ENCODE measurements at regions not wholly inside any gene's neighbourhood (a gene's known extent, or its start where the extent isn't known, plus 50 kb on each side); places are given as distances from the start of the nearest gene placed in this dataset.

- Histone ChIP-seq H3K4me3 (replicated peaks in 1 of 3; ENCODE audit: insufficient read depth in 1 of 3, low read depth in 1 of 3, low read length in 3 of 3) (no peak overlapping the region), H4K20me1 (replicated peaks; ENCODE audit: control insufficient read depth, extremely low read depth, insufficient read depth, low read length) (no peaks in the 10 kb centered on the region), H3K27ac (ENCODE audit: insufficient read depth, low read depth, low read length) (no peak overlapping the region), H3K36me3 (ENCODE audit: control insufficient read depth in 2 of 2, extremely low read depth in 1 of 2, insufficient read depth in 2 of 2, low read length in 2 of 2) (no peaks in the 10 kb centered on the region), H3K4me2 (ENCODE audit: insufficient read depth, low read length) (no peak overlapping the region), H3K9me1 (replicated peaks; ENCODE audit: control insufficient read depth, extremely low read depth, insufficient read depth, low read length) (no peaks in the 10 kb centered on the region), H3K9me3 (replicated peaks; ENCODE audit: control insufficient read depth, insufficient read depth, low read length) (no peaks in the 10 kb centered on the region), H3K4me1 (ENCODE audit: control insufficient read depth, extremely low read depth, insufficient read depth, low read length) (no peaks in the 10 kb centered on the region), H3K79me2 (ENCODE audit: control insufficient read depth, insufficient read depth, low read length) (no peaks in the 10 kb centered on the region), H3K9ac (replicated peaks; ENCODE audit: extremely low read depth, insufficient read depth, low read length) (no peak overlapping the region), H2AFZ (ENCODE audit: low read depth, low read length) (no peak overlapping the region), H3K27me3 (ENCODE audit: control insufficient read depth in 2 of 2, insufficient read depth in 2 of 2, low read length in 2 of 2) (no peaks in the 10 kb centered on the region)
- POLR2A ChIA-PET, result no interaction called here
- dilution Hi-C loops (cut with MboI; ENCODE audit: extremely low pct_ligation_motif_present, low sequenced_read_pairs) (no loop called here), intact Hi-C loops (cut with micrococcal nuclease) (no loop called here)
- no peak for FAIRE-seq
- no peak for TF ChIP-seq MAX (IDR thresholded peaks at IDR 0.05; ENCODE audit: insufficient read depth, insufficient read length)
- TF ChIP-seq GATA2 (IDR thresholded peaks at IDR 0.05; ENCODE audit: insufficient read depth, insufficient read length, low read depth, low read length), result no peak
- no peak for TF ChIP-seq CTCF (IDR thresholded peaks at IDR 0.05; ENCODE audit: extremely low read depth in 1 of 2, insufficient read depth in 1 of 2, low read depth in 1 of 2, low read length in 2 of 2)
- TF ChIP-seq JUN (IDR thresholded peaks at IDR 0.05; ENCODE audit: borderline replicate concordance, insufficient read depth, insufficient read length, low read depth), result no peak
- TF ChIP-seq MYC (IDR thresholded peaks at IDR 0.05; ENCODE audit: low read depth, low read length), result no peak
- no peak for TF ChIP-seq EZH2 (IDR thresholded peaks at IDR 0.05; ENCODE audit: borderline replicate concordance, low read depth, low read length, severe bottlenecking)
- CTCF ChIA-PET, result no interaction called here
- no peak for DNase-seq (ENCODE audit: low read depth, low spot score)
- no TSS peak for BruUV-seq (replicated peaks)
These were observed 55.9 kb upstream of the IL15 start for GRCh38 chr4:141580523-141580922.
